ENCODE measurements at regions not wholly inside any gene's neighbourhood (a gene's known extent, or its start where the extent isn't known, plus 50 kb on each side); places are given as distances from the start of the nearest gene placed in this dataset.

DNA sequence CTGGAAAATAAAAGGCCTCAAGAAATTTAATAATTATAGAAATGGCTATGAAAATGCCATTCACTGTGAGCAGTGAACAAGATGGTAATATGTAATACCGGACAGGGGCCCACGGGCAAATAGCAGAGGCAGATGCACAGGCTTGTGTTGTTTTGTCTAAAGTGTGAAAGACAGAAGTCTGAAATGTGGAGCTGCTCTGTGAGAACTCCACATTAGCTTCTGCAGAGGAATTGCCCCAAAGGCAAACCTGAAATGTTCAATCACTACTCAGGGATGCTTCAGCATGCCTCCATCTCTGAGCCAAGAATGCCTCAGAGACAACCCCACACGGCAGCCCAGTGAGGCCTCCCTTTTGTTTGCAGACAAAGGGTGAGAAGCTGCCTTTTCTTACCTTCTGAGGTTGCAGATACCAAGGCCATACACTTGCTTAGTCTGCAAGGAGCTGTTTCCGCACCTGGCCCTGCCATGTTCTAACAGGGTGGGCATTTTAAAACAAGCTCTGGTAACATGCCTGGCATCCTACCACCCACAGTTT is 124.3 kb upstream of the CXCL14 start:
- TF ChIP-seq, protein P1, sequence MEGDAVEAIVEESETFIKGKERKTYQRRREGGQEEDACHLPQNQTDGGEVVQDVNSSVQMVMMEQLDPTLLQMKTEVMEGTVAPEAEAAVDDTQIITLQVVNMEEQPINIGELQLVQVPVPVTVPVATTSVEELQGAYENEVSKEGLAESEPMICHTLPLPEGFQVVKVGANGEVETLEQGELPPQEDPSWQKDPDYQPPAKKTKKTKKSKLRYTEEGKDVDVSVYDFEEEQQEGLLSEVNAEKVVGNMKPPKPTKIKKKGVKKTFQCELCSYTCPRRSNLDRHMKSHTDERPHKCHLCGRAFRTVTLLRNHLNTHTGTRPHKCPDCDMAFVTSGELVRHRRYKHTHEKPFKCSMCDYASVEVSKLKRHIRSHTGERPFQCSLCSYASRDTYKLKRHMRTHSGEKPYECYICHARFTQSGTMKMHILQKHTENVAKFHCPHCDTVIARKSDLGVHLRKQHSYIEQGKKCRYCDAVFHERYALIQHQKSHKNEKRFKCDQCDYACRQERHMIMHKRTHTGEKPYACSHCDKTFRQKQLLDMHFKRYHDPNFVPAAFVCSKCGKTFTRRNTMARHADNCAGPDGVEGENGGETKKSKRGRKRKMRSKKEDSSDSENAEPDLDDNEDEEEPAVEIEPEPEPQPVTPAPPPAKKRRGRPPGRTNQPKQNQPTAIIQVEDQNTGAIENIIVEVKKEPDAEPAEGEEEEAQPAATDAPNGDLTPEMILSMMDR (IDR thresholded peaks at IDR 0.05; ENCODE audit: borderline replicate concordance, extremely low read depth, insufficient read depth) = no peak
- DNase-seq = no peak
- no peaks in the 10 kb centered on the region for H3K4me1 ChIP-seq (ENCODE audit: control insufficient read depth in 2 of 3, insufficient read depth in 2 of 3, low read depth in 1 of 3, low read length in 3 of 3)
- H3K9ac ChIP-seq (ENCODE audit: low read length in 3 of 3) = no peak overlapping the region
- no peaks in the 10 kb centered on the region for H3K9me3 ChIP-seq (ENCODE audit: control insufficient read depth in 2 of 3, insufficient read depth in 1 of 3, low read length in 3 of 3)
- H3K27ac ChIP-seq (ENCODE audit: low read depth in 2 of 2, low read length in 2 of 2) = no peak overlapping the region
- no peaks in the 10 kb centered on the region for H3K27me3 ChIP-seq (ENCODE audit: control insufficient read depth, insufficient read depth, low read length)
- no peak overlapping the region for H3K4me3 ChIP-seq (ENCODE audit: low read length in 3 of 3)
- intact Hi-C loops (cut with DNase I) = no loop called here
- FAIRE-seq = no peak
- no peaks in the 10 kb centered on the region for H3K36me3 ChIP-seq (ENCODE audit: control insufficient read depth in 2 of 3, insufficient read depth in 3 of 3, low read length in 3 of 3)

DNA sequence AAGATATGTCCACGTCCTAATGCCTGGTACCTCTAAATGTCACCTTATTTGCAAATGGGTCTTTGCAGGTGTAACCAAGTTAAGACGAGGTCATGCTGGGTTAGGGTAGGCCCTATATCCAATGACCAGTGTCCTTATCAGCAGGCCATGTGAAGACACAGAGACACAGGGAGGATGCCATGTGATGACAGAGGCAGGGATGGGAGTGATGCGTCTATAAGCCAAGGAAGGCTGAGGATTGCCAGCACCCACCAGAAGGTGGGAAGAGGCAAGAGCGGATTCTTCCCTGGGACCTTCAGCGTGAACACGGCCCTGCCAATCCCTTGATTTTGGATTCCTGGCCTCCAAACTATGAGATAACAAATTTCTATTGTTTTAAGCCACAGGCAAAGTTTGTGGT is 123.4 kb upstream of the CXCL14 start:
- Histone ChIP-seq H3K9ac (ENCODE audit: low read length in 3 of 3) (no peak overlapping the region), H3K36me3 (ENCODE audit: control insufficient read depth in 2 of 3, insufficient read depth in 3 of 3, low read length in 3 of 3) (no peaks in the 10 kb centered on the region), H3K9me3 (ENCODE audit: control insufficient read depth in 2 of 3, insufficient read depth in 1 of 3, low read length in 3 of 3) (no peaks in the 10 kb centered on the region), H3K4me3 (ENCODE audit: low read length in 3 of 3) (no peak overlapping the region), H3K27me3 (ENCODE audit: control insufficient read depth, insufficient read depth, low read length) (no peaks in the 10 kb centered on the region), H3K4me1 (ENCODE audit: control insufficient read depth in 2 of 3, insufficient read depth in 2 of 3, low read depth in 1 of 3, low read length in 3 of 3) (no peaks in the 10 kb centered on the region), H3K27ac (ENCODE audit: low read depth in 2 of 2, low read length in 2 of 2) (no peak overlapping the region)
- TF ChIP-seq, protein P1 (IDR thresholded peaks at IDR 0.05; ENCODE audit: borderline replicate concordance, extremely low read depth, insufficient read depth) = no peak
- FAIRE-seq (no peak), DNase-seq (no peak)
- intact Hi-C loops (cut with DNase I) = no loop called here

DNA sequence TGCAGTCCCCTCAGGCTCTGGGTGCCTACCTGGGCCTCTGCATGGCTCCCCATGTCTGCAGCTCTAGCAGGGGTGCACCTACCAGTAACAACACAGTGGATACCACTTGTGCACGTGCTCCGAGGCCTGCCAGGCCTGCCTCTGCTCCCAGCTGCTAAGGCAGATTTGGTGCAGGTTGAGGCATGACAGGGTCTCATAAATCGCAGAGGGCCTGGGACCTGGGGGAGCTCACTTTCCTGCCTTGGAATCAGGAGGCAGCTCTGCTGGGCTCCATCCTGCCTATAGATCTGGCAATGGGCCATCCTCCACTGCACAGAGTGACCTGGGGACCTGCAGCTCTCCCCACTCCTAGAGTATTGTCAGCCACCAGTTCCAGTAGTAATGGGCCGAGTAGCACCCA is 121.9 kb upstream of the CXCL14 start:
- DNase-seq = peak in 1 of 5 donors; percentile 20
- no peaks in the 10 kb centered on the region for H3K9me3 ChIP-seq (ENCODE audit: control insufficient read depth in 2 of 3, insufficient read depth in 1 of 3, low read length in 3 of 3)
- intact Hi-C loops (cut with DNase I) = no loop called here
- H3K4me1 ChIP-seq (ENCODE audit: control insufficient read depth in 2 of 3, insufficient read depth in 2 of 3, low read depth in 1 of 3, low read length in 3 of 3) = no peaks in the 10 kb centered on the region
- no peak overlapping the region for H3K27ac ChIP-seq (ENCODE audit: low read depth in 2 of 2, low read length in 2 of 2)
- H3K27me3 ChIP-seq (ENCODE audit: control insufficient read depth, insufficient read depth, low read length) = no peaks in the 10 kb centered on the region
- H3K36me3 ChIP-seq (ENCODE audit: control insufficient read depth in 2 of 3, insufficient read depth in 3 of 3, low read length in 3 of 3) = no peaks in the 10 kb centered on the region
- H3K9ac ChIP-seq (ENCODE audit: low read length in 3 of 3) = no peak overlapping the region
- no peak overlapping the region for H3K4me3 ChIP-seq (ENCODE audit: low read length in 3 of 3)
- FAIRE-seq = no peak
- TF ChIP-seq, protein P1 (IDR thresholded peaks at IDR 0.05; ENCODE audit: borderline replicate concordance, extremely low read depth, insufficient read depth) = no peak

DNA sequence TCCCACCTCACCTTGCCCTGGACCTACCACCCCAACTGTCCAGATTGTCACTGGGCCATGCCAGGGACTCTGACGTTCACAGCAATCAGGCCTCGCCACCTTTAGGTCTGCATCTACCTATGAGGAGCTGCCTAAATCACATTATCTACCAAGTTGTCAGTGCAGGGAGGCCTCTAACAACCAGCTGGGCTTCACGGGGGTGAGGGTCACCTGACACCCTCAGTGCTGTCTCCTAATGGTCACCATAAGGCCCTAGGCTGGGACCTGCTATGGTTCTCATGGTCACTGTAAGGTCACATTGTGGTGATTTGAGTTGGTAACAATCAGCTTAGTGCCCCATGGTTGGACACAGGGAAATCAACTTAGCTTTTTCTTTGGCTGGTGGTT is 119.2 kb upstream of the CXCL14 start:
- FAIRE-seq = no peak

More for the DNA sequence above, 119.2 kb upstream of the CXCL14 start:
- TF ChIP-seq, protein P1 (IDR thresholded peaks at IDR 0.05; ENCODE audit: borderline replicate concordance, extremely low read depth, insufficient read depth) = no peak
- intact Hi-C loops (cut with DNase I) = no loop called here
- H3K9ac ChIP-seq (ENCODE audit: low read length in 3 of 3) = no peak overlapping the region
- H3K27me3 ChIP-seq (ENCODE audit: control insufficient read depth, insufficient read depth, low read length) = no peaks in the 10 kb centered on the region
- no peaks in the 10 kb centered on the region for H3K4me1 ChIP-seq (ENCODE audit: control insufficient read depth in 2 of 3, insufficient read depth in 2 of 3, low read depth in 1 of 3, low read length in 3 of 3)
- no peak overlapping the region for H3K27ac ChIP-seq (ENCODE audit: low read depth in 2 of 2, low read length in 2 of 2)
- H3K4me3 ChIP-seq (ENCODE audit: low read length in 3 of 3) = no peak overlapping the region
- no peaks in the 10 kb centered on the region for H3K36me3 ChIP-seq (ENCODE audit: control insufficient read depth in 2 of 3, insufficient read depth in 3 of 3, low read length in 3 of 3)
- H3K9me3 ChIP-seq (ENCODE audit: control insufficient read depth in 2 of 3, insufficient read depth in 1 of 3, low read length in 3 of 3) = no peaks in the 10 kb centered on the region
- DNase-seq = peak in 1 of 5 donors; percentile 15

Measured in kidney (tissue), 13 donors.